ENCODE measurements at regions not wholly inside any gene's neighbourhood (a gene's known extent, or its start where the extent isn't known, plus 50 kb on each side); places are given as distances from the start of the nearest gene placed in this dataset.
A peak's percentile ranks its signal among the peaks of the same experiment; 100 is the strongest.
"Not testable (repeated sequence)": the region's sequence is repeated elsewhere in the genome, so short reads cannot be mapped to it uniquely, and the experiment has no call there.

DNA sequence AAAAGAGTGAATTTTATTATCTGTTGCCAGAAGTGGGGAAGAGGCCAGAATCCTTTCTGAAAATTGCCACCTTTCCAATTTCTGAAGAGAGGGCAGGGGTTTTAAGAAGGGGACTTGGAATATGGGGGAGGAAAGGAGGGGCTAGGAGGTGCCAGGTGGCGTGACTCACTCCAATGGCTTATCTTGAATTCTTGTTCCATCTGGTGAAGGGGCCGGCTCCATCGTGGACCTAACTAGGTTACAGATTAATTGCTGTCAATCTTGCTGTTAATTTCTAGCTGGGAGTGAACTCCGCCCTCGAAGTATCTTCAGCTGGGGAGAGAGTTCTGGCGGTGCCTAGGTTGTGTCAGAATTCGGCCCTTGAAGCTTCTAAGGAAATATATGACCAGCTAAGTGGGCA is 138.7 kb downstream of the YTHDC2 start:
- no peak for DNase-seq (ENCODE audit: low read depth, low spot score)

GRCh38 chr5:113654828-113655227 is 141.3 kb downstream of the YTHDC2 start:
- DNase-seq (ENCODE audit: low read depth, low spot score): no peak

- no peak for DNase-seq (ENCODE audit: low read depth, low spot score)
Measured at GRCh38 chr5:113660206-113660605, 146.7 kb downstream of the YTHDC2 start.

GRCh38 chr5:113660706-113661250 is 147.3 kb downstream of the YTHDC2 start:
- DNase-seq (ENCODE audit: low read depth, low spot score): no peak

GRCh38 chr5:113663879-113664541 is 150.5 kb downstream of the YTHDC2 start:
- peak; percentile 75 for DNase-seq (ENCODE audit: low read depth, low spot score)

DNA sequence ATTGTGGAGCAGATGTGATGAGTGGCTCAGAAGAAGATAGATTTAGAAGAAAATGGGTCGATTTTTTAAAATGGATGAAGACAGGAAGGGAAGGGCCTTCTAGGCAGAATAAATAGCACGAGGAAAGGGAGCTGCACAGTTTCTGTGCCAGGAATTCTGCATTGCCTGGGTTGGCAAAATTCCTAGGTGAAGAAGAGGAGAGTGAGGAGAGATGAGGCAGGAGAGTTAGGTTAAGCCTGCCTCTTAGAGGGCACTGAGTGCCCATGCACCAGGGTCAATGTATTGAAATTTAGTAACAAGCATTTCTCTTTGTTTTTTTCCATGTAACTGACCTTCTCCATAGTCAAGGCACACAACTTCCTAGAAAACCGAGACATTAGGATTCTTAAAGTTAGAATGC is 159.5 kb downstream of the YTHDC2 start:
- no peak for DNase-seq (ENCODE audit: low read depth, low spot score)

- DNase-seq (ENCODE audit: low read depth, low spot score): no peak
Measured at GRCh38 chr5:113675166-113675565, 161.7 kb downstream of the YTHDC2 start.

DNA sequence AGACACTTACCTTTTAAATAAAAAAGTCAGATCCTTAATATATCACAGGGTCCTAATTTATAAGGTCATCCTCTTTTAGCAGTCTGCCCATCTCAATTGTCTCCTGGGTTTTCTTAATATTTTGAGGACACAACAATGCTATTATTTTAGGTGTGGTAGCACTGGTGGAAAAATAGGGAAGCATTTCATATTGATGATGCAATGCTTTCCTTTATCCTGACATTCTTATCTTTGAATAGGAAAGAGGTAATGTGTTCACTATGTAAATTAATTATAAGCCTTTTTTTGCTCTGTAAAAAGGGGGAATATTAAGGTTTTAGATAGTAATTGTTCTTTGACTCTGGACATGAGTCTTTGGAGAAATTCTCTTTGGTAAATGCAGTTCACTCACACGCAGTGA is 164.7 kb downstream of the YTHDC2 start:
- no peak for DNase-seq (ENCODE audit: low read depth, low spot score)

DNA sequence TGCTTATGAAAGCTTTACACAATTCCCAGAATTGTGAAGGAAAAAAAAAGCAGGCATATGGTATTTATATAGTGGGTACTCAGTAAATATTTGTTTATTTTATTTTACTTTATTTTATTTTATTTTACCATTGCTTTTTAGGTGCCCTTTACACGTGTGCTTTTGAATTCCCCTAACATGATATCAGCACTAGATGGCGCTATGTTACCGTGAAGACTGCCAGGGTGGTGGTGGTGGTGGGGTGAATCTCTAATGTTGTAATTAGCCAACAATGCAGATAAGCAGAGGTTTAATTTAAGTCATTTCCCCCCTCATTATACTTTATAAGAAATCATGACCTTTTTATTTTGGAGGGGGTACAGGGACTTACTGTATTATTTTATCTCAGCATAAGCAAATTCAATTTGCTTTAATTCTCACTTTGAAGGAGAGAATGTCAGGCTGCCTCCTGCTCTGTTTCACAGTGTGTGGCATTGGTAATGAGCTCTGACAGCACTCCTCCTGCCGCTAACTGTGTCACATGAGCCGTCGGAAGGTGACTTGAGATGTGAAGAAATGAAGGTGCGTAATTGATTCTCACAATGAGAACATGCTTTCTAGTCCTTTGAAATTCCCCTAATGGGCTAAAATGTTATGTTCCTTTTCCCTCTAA is 165.6 kb downstream of the YTHDC2 start:
- DNase-seq (ENCODE audit: low read depth, low spot score): peak; percentile 58

DNA sequence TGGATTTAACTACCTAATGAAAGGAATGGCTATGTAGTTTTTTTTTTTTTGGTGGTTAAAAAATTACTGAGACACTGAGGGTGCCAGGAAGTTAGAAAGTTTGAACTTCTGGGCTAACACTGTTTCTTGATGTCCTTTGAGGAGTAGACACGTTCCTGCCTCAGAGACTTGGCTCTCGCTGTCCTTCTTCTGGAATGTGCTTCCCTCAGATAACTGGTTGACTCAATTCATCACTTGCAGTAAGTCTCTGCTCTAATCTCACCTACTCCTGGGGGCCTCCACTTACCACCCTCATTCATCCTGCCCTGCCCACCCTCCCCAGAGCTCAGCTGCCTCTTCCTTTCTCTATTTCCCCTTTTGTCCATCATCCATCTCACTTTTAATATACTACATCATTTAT is 167.0 kb downstream of the YTHDC2 start:
- DNase-seq (ENCODE audit: low read depth, low spot score): no peak

DNA sequence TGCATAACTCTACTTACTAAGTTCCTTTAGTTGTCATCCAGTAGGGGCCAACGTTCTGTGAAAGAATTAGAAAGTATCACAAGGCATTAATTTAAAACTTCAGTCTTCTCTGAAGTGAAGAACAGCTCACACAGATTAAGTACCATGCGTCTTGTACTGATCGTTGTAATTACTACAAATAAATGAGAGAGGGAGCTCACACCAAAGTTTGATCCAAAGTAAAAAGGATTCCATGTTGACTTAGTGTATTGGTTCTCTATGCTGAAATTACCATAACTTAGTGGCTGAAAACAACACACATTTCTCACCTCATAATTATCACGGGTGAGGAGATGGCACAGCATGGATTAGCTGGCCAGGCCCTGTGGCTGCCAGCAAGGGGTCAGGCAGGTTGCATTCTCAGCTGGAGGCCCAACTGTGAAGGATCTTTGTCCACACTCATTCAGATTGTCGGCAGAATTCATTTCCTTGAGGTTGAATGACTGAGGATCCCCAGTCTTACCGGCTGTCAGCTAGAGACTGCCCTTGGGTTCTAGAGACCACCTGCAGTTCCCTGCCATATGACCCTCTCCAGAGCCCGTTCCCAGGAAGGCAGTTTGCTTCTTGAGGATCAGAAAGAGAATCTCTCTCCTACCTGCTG is 169.1 kb downstream of the YTHDC2 start:
- DNase-seq (ENCODE audit: low read depth, low spot score): peak; percentile 68

GRCh38 chr5:113683211-113683610 is 169.7 kb downstream of the YTHDC2 start:
- DNase-seq (ENCODE audit: low read depth, low spot score): no peak

GRCh38 chr5:113686599-113686998 is 173.1 kb downstream of the YTHDC2 start:
- DNase-seq (ENCODE audit: low read depth, low spot score): no peak

DNA sequence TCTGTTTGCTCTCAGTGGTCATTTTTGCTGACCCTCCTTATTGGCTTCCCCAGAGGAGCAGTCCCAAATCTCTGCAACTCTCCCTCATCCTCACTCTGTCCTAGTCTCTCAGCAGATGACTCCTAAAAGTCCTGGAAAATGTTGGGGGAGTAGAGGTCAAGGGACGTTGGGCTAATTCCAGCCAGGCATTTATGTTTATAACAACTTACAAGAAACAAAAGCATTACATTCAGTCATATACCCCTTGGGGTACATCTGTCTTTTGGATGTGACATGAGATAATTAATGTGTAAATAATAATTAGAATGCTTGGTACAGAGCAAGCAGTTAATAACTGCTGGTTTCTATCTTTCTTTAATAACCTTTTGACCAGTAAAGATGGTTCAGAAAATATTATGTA is 176.2 kb downstream of the YTHDC2 start:
- DNase-seq (ENCODE audit: low read depth, low spot score): no peak

DNA sequence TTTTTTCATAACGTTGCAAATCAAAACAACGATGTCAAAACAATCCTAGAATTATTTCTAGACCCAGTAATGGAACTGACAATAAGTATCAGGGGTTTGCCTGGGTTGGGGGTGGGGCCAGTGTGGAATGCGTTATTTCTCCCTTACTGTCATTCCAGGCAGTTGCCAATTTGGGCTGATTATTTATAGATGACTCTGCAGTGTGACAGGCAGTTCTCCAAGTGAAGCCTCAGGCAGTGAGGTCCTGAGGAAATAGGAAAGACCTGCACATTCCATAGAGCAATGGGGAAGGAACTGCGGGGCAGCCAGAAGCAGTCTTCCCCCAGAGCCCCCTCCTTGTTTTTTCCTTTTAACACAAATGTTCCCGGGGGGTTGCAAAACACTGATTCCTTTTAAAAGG is 179.0 kb downstream of the YTHDC2 start:
- DNase-seq (ENCODE audit: low read depth, low spot score): peak; percentile 77

GRCh38 chr5:113692891-113693457 is 179.5 kb downstream of the YTHDC2 start:
- peak; percentile 37 for DNase-seq (ENCODE audit: low read depth, low spot score)

DNA sequence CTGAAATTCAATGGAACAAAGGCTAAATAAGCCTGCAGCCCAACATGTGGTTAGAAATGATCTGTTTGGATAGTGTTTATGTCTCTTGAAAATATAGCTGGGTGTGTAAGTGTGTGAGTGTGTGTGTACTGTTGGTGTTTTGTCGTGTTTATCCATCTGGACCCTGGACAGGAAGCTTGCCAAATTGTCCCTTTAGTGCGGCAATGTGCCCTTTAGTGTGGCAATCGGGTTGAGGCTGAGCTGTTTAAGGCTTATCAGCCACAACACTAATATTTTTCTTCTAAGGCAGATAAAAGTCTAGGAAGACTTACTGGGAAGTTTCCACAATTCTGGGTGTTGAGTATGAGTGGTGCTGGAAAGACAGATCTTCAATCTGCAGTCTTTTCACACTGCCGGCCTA is 180.2 kb downstream of the YTHDC2 start:
- DNase-seq (ENCODE audit: low read depth, low spot score): no peak

DNA sequence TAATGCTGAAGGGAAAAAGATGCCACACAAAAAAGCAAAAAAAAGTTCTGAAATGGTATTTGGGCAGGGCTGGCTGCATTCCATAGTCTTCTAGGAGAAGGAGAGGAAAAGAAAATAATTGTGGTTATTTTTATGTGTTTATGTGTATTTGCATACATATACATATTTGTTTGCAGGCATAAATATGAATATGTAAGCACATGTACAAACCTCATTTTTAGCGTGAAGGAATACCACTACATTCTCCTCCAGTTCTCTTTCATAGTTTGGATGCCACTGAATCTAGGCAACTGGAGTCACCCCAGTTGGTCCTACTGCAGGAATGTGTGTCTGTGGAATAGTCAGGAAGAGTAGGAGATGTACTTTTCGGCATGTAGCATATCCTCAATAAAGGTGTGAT is 181.1 kb downstream of the YTHDC2 start:
- DNase-seq (ENCODE audit: low read depth, low spot score): no peak

- no peak for DNase-seq (ENCODE audit: low read depth, low spot score)
Measured at GRCh38 chr5:113703266-113703665, 189.8 kb downstream of the YTHDC2 start.

- DNase-seq (ENCODE audit: low read depth, low spot score): no peak
Measured at GRCh38 chr5:113705657-113706056, 192.2 kb downstream of the YTHDC2 start.

DNA sequence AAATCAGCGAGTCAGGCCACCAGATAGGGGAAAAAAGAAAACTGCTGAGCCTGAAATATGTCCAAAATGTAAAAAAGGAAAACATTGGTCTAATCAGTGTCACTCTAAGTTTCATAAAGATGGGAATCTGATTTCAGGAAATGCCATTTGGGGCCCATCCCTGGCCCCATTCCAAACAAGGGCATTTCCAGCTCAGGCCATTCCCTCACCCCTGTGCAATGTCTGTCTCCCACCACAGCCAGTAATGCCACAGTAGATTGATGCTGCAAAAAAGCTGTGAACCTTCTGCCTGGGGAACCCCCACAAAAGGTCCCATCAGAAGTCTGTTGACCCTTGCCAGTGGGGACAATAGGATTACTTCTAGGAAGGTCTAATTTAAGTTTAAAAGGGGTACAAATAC is 199.6 kb downstream of the YTHDC2 start:
- no peak for DNase-seq (ENCODE audit: low read depth, low spot score)

DNA sequence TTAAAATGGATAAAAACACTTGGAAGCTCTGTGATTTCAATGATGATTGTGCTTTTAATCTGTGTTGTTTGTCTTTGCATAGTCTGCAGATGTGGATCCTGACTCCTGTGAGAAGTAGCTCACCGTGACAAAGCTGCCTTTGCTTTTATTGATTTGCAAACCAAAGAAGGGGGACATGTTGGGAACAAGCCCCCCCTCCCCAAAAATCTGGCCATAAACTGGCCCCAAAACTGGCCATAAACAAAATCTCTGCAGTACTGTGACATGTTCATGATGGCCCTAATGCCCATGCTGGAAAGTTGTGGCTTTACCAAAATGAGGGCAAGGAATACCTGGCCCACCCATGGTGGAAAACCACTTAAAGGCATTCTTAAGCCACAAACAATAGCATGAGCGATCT is 202.4 kb downstream of the YTHDC2 start:
- not testable (repeated sequence) for DNase-seq (ENCODE audit: low read depth, low spot score)

Measured in ELF-1 (cell line).